Stimulated activated naive CD8-positive, alpha-beta T cell treated with anti-CD3 and anti-CD28 coated beads, Interleukin-15, amount 100 ng/mL, for 72 hours (primary cell): ENCODE measurements at regions not wholly inside any gene's neighbourhood (a gene's known extent, or its start where the extent isn't known, plus 50 kb on each side); places are given as distances from the start of the nearest gene placed in this dataset.

Experiments
- ATAC-seq: fragments of 150-1000 bp; cut with Tn5 transposase; 2 replicates; pipeline ENCODE4 v1.10.0; 2021; ENCODE audit warnings: mild to moderate bottlenecking, moderate library complexity
- DNase-seq, 2 donors: peaks; one replicate each; pipeline ENCODE4 v3.0.0; 2021 to 2022
- H3K27ac Mint-ChIP-seq, 2 donors: one replicate each; pipeline ENCODE4 v1.8.0; 2022; ENCODE audit warnings: mild to moderate bottlenecking in 2 of 2, mixed read lengths in 2 of 2, moderate library complexity in 2 of 2
- H3K27me3 Mint-ChIP-seq: one replicate; pipeline ENCODE4 v1.8.0; 2022; ENCODE audit warnings: mixed read lengths
- H3K4me1 Mint-ChIP-seq: one replicate; pipeline ENCODE4 v1.8.0; 2022; ENCODE audit warnings: mild to moderate bottlenecking, mixed read lengths
- H3K4me3 Mint-ChIP-seq, 2 donors: one replicate each; pipeline ENCODE4 v1.8.0; 2022; ENCODE audit warnings: mild to moderate bottlenecking in 2 of 2, mixed read lengths in 2 of 2, moderate library complexity in 1 of 2
- H3K9me3 Mint-ChIP-seq, 2 donors: one replicate each; pipeline ENCODE4 v1.8.0; 2022; ENCODE audit warnings: mixed read lengths in 2 of 2

- Mint-ChIP-seq H3K9me3 (no peaks in the 10 kb centered on the region), H3K27ac (peak overlapping the region in 1 of 2 donors; percentile 48)
- DNase-seq, result no peak
These were observed 91.1 kb upstream of the ACTRT2 start for GRCh38 chr1:2930016-2930815.

GRCh38 chr1:2930913-2931723 lies 90.1 kb upstream of the ACTRT2 start:
- no peak overlapping the region for H3K4me3 Mint-ChIP-seq
- H3K9me3 Mint-ChIP-seq, result no peaks in the 10 kb centered on the region
- H3K27me3 Mint-ChIP-seq, result no peaks in the 10 kb centered on the region
- no peak overlapping the region for H3K27ac Mint-ChIP-seq
- H3K4me1 Mint-ChIP-seq, result no peaks in the 10 kb centered on the region
- ATAC-seq (no peak), DNase-seq (no peak)

More at GRCh38 chr1:2930016-2930815, 91.1 kb upstream of the ACTRT2 start:
- ATAC-seq, result no peak
- no peak overlapping the region for H3K4me3 Mint-ChIP-seq
- no peaks in the 10 kb centered on the region for H3K4me1 Mint-ChIP-seq
- H3K27me3 Mint-ChIP-seq, result no peaks in the 10 kb centered on the region

- Mint-ChIP-seq H3K4me3 (no peak overlapping the region), H3K9me3 (no peaks in the 10 kb centered on the region), H3K4me1 (no peaks in the 10 kb centered on the region), H3K27me3 (no peaks in the 10 kb centered on the region), H3K27ac (peak overlapping the region in 1 of 2 donors; percentile 5)
- ATAC-seq (no peak), DNase-seq (no peak)
These were observed 89.4 kb upstream of the ACTRT2 start for GRCh38 chr1:2931724-2932401.

- DNase-seq (no peak), ATAC-seq (peak; percentile 29)
- Mint-ChIP-seq H3K4me3 (peak overlapping the region in 1 of 2 donors; percentile 24), H3K9me3 (peaks cover 0 to 2% of the 10 kb centered on the region in 2 donors), H3K4me1 (no peaks in the 10 kb centered on the region), H3K27me3 (no peaks in the 10 kb centered on the region), H3K27ac (peak overlapping the region in 1 of 2 donors; percentile 13)
These were observed 88.5 kb upstream of the ACTRT2 start for GRCh38 chr1:2932671-2933350.

GRCh38 chr1:2933431-2934155 lies 87.7 kb upstream of the ACTRT2 start:
- Mint-ChIP-seq H3K4me1 (no peaks in the 10 kb centered on the region), H3K27ac (no peak overlapping the region), H3K9me3 (peaks cover 4 to 9% of the 10 kb centered on the region in 2 donors), H3K27me3 (no peaks in the 10 kb centered on the region), H3K4me3 (no peak overlapping the region)
- no peak for ATAC-seq
- no peak for DNase-seq

GRCh38 chr1:2934156-2934540 lies 87.1 kb upstream of the ACTRT2 start:
- Mint-ChIP-seq H3K27me3 (no peaks in the 10 kb centered on the region), H3K27ac (no peak overlapping the region), H3K9me3 (peaks cover 4 to 9% of the 10 kb centered on the region in 2 donors), H3K4me1 (no peaks in the 10 kb centered on the region), H3K4me3 (no peak overlapping the region)
- DNase-seq (no peak), ATAC-seq (no peak)

GRCh38 chr1:2934642-2935081 lies 86.6 kb upstream of the ACTRT2 start:
- DNase-seq (no peak), ATAC-seq (no peak)
- Mint-ChIP-seq H3K27me3 (no peaks in the 10 kb centered on the region), H3K4me3 (no peak overlapping the region), H3K9me3 (peaks cover 4 to 9% of the 10 kb centered on the region in 2 donors), H3K27ac (no peak overlapping the region), H3K4me1 (no peaks in the 10 kb centered on the region)

- peaks cover 4 to 9% of the 10 kb centered on the region in 2 donors for H3K9me3 Mint-ChIP-seq
- no peak overlapping the region for H3K4me3 Mint-ChIP-seq
- DNase-seq (no peak), ATAC-seq (no peak)
- no peaks in the 10 kb centered on the region for H3K27me3 Mint-ChIP-seq
- H3K4me1 Mint-ChIP-seq, result no peaks in the 10 kb centered on the region
- H3K27ac Mint-ChIP-seq, result no peak overlapping the region
These were observed 86.1 kb upstream of the ACTRT2 start for GRCh38 chr1:2935184-2935583.

- DNase-seq (no peak), ATAC-seq (no peak)
- Mint-ChIP-seq H3K4me1 (no peaks in the 10 kb centered on the region), H3K27me3 (no peaks in the 10 kb centered on the region), H3K27ac (peak overlapping the region in 1 of 2 donors; percentile 58), H3K9me3 (peaks cover 4 to 9% of the 10 kb centered on the region in 2 donors), H3K4me3 (no peak overlapping the region)
These were observed 85.4 kb upstream of the ACTRT2 start for GRCh38 chr1:2935751-2936390.

GRCh38 chr1:2936559-2937515 lies 84.4 kb upstream of the ACTRT2 start:
- no peak for ATAC-seq
- H3K4me3 Mint-ChIP-seq, result no peak overlapping the region
- no peak overlapping the region for H3K27ac Mint-ChIP-seq
- no peaks in the 10 kb centered on the region for H3K27me3 Mint-ChIP-seq
- no peaks in the 10 kb centered on the region for H3K4me1 Mint-ChIP-seq
- no peak for DNase-seq
- peaks cover 9 to 16% of the 10 kb centered on the region in 2 donors for H3K9me3 Mint-ChIP-seq

GRCh38 chr1:2937805-2938204 lies 83.5 kb upstream of the ACTRT2 start:
- no peak overlapping the region for H3K4me3 Mint-ChIP-seq
- no peaks in the 10 kb centered on the region for H3K27me3 Mint-ChIP-seq
- DNase-seq, result no peak
- no peak for ATAC-seq
- peaks cover 9 to 16% of the 10 kb centered on the region in 2 donors for H3K9me3 Mint-ChIP-seq
- H3K27ac Mint-ChIP-seq, result no peak overlapping the region
- H3K4me1 Mint-ChIP-seq, result no peaks in the 10 kb centered on the region

GRCh38 chr1:2939041-2939552 lies 82.2 kb upstream of the ACTRT2 start:
- Mint-ChIP-seq H3K27me3 (no peaks in the 10 kb centered on the region), H3K4me3 (no peak overlapping the region), H3K9me3 (peaks cover 9 to 16% of the 10 kb centered on the region in 2 donors), H3K4me1 (no peaks in the 10 kb centered on the region), H3K27ac (no peak overlapping the region)
- DNase-seq (no peak), ATAC-seq (no peak)

GRCh38 chr1:2940178-2940577 lies 81.1 kb upstream of the ACTRT2 start:
- Mint-ChIP-seq H3K9me3 (peaks cover 9 to 16% of the 10 kb centered on the region in 2 donors), H3K4me1 (no peaks in the 10 kb centered on the region), H3K27me3 (no peaks in the 10 kb centered on the region), H3K4me3 (no peak overlapping the region), H3K27ac (no peak overlapping the region)
- DNase-seq, result no peak
- no peak for ATAC-seq
